ENCODE measurements at regions not wholly inside any gene's neighbourhood (a gene's known extent, or its start where the extent isn't known, plus 50 kb on each side); places are given as distances from the start of the nearest gene placed in this dataset.

DNA sequence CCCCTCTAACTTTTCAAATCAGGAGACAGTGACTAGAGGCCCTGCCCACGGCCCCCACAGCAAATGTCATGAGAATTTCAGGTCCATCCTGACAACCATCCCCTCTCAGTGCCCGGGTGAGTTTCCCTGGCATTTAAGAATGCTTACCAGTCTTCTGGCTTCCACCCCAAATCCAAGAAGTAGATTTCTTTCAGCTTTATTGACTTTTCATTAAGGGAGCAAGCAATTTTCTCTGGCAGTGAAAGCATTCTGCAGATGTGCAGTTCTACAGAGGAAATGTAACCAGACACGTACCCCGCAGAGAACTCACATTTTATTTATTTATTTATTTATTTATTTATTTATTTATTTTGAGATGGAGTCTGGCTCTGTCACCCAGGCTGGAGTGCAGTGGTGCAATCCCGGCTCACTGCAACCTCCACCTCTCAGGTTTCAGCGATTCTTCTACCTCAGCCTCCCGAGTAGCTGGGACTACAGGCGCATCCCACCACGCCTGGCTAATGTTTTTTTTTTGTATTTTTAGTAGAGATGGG lies 120.9 kb upstream of the KCTD7 start:
- TF ChIP-seq, protein P1, sequence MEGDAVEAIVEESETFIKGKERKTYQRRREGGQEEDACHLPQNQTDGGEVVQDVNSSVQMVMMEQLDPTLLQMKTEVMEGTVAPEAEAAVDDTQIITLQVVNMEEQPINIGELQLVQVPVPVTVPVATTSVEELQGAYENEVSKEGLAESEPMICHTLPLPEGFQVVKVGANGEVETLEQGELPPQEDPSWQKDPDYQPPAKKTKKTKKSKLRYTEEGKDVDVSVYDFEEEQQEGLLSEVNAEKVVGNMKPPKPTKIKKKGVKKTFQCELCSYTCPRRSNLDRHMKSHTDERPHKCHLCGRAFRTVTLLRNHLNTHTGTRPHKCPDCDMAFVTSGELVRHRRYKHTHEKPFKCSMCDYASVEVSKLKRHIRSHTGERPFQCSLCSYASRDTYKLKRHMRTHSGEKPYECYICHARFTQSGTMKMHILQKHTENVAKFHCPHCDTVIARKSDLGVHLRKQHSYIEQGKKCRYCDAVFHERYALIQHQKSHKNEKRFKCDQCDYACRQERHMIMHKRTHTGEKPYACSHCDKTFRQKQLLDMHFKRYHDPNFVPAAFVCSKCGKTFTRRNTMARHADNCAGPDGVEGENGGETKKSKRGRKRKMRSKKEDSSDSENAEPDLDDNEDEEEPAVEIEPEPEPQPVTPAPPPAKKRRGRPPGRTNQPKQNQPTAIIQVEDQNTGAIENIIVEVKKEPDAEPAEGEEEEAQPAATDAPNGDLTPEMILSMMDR (conservative IDR thresholded peaks at IDR 0.05; ENCODE audit: low read length), result no peak
- no peak for TF ChIP-seq EZH2phosphoT487 (IDR thresholded peaks at IDR 0.05; ENCODE audit: borderline replicate concordance, low read depth, low read length)
